NT2/D1 (cell line): ENCODE measurements at regions not wholly inside any gene's neighbourhood (a gene's known extent, or its start where the extent isn't known, plus 50 kb on each side); places are given as distances from the start of the nearest gene placed in this dataset.

ENCODE experiments used
- SUZ12 ChIP-seq: IDR thresholded peaks from 2 replicates; pipeline ENCODE4 v1.6.1; 2011; ENCODE audit not compliant: insufficient read length, insufficient read depth; ENCODE audit errors: extremely low read depth
- YY1 ChIP-seq: IDR thresholded peaks from 2 replicates; pipeline ENCODE4 v1.6.1; 2011; ENCODE audit not compliant: insufficient read length, insufficient read depth
- ZNF274 ChIP-seq: IDR thresholded peaks from 2 replicates; pipeline ENCODE4 v1.6.1; 2011; ENCODE audit warnings: mild to moderate bottlenecking, low read depth, low read length

- TF ChIP-seq ZNF274 (no peak), YY1 (no peak), SUZ12 (no peak)
These were observed 789.6 kb upstream of the EYS start for GRCh38 chr6:66496659-66497058.
